Renal cortical epithelial cell (primary cell): ENCODE measurements at regions not wholly inside any gene's neighbourhood (a gene's known extent, or its start where the extent isn't known, plus 50 kb on each side); places are given as distances from the start of the nearest gene placed in this dataset.

Experiments used
- DNase-seq: peaks from one replicate; pipeline ENCODE4 v3.0.0-alpha.2; 2011; ENCODE audit warnings: low read depth

DNA sequence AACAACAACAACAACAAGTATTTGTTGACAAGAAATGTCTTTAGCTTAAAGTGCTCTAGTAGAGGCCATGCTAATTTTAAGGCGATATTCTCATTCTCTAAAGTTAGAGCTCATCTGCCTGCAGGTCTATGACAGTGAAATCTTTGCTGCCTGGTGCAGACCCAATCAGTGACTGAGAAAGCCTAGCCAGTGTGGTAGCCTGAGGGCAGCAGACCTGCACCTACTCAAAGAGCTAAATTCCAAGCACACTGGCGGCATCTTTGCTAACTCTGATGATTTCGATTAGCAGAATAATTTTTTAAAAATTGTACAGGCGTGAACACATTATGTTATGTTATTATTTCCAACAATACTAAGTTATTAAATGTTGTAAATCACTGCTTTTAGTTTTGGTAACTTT, 228.8 kb upstream of the RGMA start:
- DNase-seq = no peak

DNA sequence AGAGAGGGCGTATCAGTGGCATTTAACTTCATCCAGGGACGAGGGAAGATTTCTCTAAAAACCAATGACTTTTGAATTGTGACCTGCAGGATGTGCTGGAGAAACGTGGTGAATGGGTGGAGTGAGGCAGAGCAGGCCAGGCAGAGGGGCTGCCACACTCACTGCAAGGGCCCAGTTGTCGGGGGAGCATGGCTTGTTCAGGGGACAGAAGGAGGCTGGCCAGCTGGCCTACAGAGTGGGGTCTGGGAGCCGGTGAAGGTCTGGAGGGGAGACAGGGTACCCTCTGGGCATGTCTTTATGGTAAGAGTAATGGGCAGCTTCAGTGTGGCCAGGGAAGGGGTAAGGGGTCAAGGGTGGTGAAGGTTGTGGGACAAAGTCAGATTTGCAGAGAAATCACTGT, 225.2 kb upstream of the RGMA start:
- no peak for DNase-seq

DNA sequence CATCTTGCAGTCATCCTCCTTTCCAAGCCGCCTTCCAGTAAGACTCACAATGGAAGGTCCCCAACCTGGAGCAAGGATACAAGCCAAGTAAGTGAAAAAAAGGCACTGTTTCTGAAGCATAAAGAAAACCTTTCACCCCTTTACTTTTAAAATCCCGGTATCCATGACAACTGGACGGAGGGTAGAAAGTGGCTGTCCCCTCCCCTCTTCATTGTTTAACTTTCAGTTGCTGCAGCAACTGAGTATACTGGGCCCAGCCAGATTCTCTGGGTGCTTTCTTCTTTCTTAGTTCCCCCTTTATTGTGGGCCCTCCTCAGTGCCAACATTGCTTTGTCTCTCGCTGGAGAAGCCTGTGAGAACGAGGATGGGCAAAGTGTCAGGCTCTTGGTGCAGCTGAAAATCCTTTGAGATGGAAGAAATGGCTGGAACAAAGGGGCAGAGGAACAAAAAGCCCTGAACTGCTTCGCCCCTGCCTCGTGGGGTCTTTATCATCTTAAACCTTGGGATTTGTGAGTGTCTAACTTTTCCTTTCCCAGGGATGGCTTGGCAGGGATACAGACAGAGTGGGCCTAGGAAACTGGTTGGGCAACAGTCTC, 224.0 kb upstream of the RGMA start:
- DNase-seq = no peak

DNA sequence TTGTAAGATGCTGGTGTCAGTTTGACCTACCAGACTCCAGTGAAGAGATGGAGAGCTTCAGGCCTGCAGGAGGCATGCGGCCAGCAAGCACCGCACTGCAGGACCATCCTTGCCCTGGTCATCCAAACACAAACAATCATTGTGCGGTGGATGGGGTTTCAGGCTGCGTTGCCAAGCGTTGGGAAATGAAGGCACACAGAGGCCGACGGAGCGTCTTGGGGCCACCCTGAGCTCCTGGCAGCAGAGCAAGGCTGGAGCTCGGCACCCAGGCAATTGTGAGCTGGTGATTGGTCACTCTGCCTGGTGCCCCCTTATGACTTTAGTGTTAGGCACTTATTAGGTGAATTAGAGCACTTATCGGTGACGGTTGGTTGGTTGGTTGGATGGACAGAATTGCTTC, 222.6 kb upstream of the RGMA start:
- no peak for DNase-seq

DNA sequence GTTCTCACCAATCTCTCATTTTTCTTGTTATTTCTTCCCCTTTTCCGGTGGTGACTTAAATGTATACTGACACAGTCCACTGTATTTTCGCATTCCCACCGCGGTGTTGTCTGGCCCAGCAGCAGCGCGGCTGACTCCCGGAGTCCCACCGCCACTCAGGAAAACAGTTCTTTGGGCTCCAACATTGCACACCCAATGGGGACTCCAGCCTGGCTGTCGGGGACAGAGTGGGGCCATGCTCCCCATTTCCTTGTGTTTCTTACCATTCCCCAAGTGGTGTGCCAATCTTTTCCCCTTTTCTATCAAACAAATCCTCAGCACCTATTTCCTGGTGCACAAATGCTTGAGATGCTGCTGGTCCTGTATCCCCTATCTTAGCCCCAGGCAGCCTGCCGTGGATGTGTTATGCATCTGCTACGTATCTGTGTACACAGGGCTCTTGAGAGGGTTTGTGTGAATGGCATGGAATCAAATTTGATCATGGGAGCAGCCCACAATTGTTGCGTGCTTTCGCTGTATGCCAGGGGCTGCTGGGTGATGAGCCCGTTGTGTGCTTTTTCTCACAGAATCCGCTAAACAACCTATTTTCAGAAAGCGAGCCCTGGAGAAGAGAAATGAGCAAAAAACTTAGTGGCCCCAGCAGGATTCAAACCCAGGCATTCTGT, 219.1 kb upstream of the RGMA start:
- DNase-seq = no peak

DNA sequence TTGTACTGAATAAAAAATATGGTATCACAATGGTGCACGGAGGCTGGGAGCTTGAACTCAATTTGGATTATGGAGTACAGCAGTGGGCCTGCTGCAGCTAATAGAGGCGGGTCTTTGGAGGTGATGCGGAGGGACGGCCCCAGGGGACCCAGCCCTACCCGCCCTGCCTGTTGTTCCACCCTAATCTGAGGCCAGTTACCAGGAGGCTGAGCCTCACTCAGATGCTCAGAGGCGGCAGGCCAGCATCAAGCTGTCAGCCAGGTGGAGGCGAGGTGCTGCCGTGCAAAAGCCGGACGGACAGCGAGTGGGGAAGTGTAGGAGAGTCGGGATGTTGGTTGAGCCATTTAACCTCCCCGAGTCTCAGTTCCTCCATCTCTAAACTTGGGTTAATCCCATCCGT, 218.5 kb upstream of the RGMA start:
- no peak for DNase-seq

DNA sequence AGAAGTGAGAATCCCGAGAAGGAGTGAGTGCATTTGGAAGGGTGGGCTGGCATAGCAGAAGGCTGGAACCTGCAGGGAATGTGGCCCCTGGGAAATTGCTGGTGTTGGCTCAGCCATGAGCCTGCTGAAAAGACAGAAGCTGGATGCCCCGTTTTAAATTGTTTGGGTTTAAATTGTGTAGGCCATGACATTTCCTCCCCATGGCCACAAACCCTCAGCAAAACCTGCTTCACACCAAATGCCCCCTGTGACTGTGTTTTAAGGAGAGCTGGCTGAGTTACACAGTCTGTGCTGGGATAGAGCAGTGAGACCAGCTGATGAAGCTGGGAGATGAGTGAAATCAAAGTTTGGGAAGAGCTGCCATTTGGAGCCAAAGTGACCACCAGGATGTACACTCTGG, 216.3 kb upstream of the RGMA start:
- DNase-seq = no peak

DNA sequence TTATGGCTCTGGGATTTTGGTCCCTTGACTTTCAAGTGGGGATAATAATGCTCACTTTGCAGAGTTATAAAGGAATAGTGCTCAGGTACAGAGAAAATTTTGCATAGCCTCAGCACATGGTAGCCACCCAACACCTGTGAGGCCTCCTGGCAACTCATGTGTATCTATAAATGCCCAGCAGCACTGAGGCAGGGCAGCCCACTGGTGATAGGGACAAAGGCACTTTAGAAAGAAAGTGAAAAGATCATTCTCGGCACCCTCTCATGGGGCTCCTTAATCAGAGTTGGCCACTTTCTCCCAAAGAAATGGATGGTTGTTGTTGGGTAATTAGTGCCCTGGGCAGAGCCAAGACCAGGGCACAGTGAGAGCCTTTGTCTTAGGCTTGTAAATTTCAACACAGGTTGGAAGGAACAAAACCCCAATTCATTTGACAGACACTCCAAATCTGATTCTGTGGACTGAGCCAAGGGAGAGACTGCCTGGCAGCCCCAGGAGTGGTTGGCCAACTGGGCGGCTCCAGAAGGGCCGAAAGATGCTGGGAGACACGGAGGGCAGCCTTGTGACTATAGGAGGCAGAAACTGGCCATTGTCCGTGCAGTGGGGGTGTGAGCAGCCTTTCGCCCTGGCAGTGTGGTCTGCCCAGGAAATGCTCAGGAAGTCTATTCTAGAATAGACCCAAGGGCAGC, 213.2 kb upstream of the RGMA start:
- no peak for DNase-seq

DNA sequence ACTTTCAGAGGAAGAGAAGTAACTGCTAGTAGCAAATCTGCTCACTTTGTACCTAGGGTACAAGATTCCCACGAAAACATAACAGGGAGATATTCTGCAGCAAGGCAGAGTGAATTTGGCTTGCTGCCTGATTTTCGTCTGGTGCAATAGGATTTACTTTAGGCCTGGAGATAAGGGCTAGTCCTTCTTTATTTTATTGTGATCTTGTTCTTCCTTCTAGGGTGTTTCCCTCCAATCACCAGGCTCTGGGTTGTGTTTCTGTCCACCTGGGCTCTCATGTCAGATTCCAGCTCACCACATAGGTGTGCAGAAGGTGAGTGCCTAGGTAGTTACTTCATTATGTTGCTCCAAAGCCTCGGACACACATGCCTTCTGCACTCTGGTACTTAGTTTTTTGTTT, 211.8 kb upstream of the RGMA start:
- DNase-seq = no peak

DNA sequence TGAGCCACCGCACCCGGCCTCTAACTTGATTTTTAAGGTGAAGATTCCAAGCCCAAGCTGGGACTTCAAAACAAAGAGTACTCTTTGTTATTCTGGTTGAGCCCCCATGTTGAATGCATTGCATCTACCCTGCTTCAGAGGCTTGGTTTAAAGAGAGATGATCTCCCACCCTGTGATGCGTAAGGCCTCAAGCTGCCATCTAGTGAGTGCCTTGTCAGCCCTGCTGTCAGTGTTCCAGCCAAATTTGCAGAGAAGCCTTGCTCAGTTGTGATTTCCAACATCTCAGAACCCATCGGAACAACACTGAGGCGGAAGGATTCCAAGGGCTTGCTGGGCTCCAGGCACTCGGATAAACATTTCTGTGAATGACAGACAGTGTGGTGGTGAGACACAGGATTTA, 210.7 kb upstream of the RGMA start:
- DNase-seq = no peak

DNA sequence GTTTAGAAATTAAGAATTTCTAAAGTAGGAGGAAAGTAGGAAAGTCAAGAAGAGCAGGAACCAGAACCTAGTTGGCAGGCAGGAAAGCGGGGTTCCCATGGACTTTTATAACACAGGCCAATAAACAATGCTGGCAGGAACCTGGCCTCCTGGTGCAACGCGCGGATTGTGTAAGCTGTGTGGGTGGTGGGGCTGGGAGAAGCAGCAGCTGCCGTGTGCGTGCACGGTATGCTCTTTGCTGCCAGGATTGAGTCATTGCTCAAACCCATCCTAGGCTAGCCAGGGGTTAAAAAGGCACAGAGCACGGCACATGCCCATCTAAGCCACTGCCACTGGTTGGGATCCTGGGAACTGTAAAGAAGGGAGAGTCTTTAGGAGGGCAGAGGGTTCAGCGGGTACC, 209.9 kb upstream of the RGMA start:
- DNase-seq = no peak

DNA sequence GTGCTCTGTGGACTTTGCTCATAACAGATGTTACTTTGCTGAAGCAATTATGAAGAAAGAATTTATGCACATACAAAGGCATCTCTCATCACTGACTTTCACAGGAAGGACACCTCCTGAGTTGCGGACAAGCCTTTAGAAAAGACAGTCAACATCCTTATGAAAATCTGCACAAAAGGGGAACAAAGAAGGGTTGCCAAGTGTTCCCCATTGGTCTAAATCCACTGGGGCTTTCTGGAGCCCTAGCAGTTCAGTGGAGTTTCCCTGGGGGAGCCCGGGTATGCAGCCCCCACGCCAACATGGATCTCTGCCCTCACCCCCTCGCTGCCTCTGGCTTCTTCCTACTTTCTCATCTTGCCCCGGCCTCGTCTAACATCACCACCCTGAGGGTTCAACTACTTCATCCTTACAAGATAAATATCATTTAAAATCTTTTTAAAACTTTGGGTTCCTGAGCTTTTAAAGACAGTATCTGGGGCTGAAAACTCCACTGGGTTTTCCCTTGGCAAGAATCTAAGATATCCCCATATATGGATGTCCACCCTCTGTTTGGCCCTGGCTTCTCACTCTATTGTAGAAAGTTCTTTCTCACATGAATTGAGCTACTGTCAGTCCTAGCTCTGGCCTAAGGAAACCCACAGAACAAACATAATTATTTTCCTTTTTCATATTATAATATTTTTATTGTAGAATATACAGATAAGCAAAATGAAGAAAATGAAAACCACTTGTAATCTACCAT, 207.9 kb upstream of the RGMA start:
- DNase-seq = no peak

DNA sequence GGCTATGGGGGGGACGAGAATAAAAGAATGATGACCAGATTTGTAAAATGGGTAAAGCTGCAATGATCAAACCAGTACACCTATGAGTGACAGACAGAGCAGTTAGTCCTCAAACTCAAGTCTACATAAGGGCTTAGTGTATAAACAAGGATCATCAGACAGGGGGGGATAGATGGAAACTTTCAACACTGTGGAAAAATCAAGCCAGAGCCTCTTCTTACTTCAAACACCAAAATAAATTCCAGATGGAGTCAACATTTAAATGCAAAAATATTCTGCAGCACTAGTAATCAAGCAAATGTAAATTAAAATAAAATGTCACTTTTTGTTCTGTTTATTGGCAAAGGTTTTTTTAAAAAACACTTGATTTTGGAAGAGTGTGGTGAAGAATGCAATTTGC, 205.9 kb upstream of the RGMA start:
- no peak for DNase-seq

DNA sequence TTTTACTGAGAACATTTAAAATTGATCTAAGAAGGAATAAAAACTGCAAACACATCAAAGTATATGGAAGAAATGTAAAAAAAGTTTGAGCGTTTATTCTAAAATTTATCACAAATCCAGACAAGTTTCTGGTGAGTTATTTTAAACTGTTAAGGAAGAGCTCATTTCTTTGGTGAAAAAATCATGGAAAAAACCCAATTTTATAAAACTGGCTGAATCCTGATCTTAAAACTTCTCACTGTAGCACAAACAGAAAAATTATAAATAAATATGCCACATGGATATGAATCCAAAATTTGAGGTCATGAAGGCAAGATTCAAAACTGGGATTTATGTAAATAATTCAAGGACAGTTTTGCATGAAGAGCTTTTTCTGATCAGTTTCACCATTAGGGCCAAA, 205.1 kb upstream of the RGMA start:
- no peak for DNase-seq

DNA sequence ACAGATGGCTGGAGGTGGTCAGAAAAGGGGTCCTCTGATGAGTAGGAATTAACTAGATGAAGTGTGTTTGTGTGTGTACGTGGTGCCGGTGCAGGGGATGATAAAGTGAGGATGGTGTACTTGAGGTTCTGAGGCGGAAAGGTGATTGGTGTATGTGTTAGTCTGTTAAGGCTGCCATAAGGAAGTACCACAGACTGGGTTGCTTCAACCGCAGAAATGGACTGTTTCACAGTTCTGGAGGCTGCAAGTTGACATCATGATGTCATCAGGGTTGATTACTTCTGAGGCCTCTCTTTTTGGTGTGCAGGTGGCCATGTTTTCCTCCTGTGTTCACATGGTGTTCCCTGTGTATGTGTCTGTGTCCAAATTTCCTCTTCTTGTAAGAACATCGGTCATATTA, 202.4 kb upstream of the RGMA start:
- no peak for DNase-seq

DNA sequence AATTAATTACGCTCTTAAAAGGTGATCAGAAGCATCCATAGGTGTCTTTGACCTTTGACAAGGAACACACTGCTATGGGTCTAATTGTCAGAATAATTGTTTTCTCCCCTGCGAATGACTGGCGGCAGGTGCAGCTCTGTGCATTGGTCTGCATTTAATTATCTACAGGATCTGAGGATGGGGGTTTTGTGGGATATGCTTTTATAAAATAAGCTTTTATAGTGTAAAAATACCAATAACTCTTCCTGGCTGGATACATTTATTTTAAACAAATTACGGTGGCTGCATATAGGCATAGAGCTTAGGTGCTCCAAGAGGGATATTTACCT, 201.6 kb upstream of the RGMA start:
- DNase-seq = no peak

DNA sequence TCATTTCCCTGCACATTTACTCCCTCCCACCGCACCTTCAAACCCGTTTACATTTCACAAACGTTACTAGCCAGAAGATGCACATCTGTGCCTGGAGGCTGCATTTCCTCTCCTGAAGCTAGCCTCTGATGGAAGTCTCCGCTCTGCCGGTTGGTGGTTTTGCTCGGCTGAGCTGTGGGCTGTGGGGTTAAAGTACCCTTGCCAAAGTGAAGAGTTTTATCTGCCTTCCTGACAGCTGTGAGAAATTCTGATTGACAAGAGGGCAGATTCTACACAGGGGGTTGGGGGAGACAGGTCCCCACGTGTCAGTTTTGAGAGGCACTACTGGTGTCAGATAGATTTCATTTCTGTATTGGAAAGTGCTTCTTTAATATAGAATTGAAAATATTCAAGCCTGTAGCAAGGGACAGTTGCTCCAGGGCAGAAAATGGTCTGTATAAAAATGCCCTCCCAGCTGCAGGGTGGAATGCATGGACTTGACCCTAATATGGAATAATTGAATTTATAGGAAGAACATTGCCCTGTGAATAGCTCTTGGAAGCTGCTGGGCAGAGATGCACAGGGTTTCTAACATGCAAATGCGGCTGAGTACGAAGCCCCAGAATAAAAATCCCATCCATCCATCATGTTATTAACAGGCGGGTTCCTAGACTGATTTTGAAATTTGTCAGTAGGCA, 201.1 kb upstream of the RGMA start:
- DNase-seq = no peak

DNA sequence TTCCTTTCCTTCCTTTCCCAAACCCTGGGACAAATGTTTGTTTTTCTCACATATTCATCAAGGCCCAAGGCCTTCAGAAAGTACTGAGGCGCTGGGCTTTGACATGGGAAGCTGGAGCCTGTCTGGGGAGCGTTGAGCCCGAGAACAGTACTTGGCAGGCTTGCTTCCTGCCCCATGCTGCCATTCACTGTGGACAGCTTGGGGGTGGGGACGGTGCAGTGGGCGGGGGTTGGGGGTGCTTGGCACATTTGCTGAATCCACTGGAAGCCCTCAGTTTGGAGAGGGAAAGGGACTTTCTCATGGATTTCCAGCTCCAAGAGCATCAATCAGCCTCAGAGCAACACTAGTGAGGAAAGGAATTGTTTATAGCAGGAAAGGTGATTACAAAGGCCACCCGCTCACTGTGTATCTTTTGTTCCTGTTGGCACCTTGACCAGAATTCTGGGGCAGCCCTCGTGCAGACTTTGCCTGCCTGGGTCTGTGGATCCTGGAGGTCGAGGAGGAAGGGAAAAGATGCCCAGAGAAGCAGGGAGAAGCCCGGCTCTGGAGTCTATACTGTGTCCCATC, 199.8 kb upstream of the RGMA start:
- DNase-seq = no peak

DNA sequence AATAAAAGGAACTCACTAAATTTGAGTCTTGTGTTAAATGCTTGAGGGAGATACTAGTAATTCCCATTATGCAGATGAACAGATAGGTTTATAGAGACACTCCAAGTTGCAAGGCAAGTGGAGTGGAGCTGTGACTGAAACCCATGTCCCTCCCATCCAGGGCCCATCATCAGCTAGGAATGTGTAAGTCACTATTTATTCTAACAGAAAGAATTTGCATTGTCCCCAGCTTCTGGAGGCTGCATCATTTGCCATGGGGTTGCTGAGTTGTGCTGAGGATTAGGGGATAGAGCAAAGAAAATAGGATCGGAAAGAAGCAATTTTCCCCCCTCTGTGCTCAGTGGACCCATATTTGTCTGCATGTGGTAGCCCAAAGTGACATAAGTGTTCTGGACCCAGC, 197.4 kb upstream of the RGMA start:
- no peak for DNase-seq

DNA sequence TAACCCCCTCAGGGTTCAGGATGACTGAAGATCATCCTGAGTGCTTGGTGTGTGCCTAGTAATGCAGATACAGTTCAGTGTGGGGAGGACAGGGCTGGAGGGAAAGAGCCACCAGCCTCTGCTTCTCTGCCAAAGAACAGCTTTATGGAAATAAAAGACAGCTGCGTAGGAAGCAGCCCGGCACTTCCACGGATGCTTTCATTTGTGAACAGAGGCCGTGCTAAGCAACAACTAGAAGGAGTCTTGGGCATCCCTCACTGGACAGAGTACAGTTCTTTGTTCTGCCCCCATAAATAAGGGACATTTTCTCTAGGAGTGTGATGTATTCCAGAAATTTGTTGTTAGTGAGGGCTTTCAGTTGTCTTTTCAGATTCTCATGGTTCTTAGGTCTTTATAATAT, 194.8 kb upstream of the RGMA start:
- no peak for DNase-seq

DNA sequence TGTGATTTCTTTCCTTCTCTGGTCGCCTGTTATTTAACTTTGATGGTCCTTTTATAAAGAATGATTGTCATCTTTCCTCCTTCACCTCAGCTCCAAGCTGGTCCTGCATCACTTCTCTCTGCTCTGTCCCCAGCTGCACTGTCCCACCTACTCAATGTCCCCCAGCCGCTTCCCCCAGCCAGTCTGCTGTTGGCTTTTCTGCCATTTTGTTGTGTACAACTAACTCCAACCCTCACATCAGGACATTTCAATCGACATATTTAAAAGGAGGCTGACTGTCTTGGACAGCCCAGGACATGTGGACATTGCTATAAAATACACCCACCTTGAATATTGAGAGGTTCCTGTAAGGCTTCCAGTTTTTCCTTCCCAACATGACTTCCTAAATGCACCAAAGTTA, 193.8 kb upstream of the RGMA start:
- DNase-seq = no peak

DNA sequence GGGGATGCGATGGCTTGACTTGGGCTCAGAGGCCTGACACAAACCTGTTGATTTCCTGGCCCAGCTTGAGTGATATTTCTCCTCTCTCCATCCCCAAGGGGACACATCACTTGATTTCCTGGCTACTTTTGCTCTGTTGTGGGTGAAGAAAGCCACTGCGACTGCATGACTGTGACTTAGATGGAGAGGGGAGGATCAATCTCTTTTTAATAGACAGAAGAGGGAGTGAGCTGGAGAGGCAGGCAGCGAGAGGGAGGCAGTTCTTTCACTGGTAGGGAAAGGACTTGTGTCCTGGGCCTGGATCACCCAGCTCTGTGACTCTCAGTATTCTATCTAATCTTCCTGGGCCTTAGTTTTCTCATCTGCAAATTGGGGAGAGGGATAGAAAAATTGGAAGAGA, 189.8 kb upstream of the RGMA start:
- no peak for DNase-seq
